ENCODE measurements at regions not wholly inside any gene's neighbourhood (a gene's known extent, or its start where the extent isn't known, plus 50 kb on each side); places are given as distances from the start of the nearest gene placed in this dataset.

DNA sequence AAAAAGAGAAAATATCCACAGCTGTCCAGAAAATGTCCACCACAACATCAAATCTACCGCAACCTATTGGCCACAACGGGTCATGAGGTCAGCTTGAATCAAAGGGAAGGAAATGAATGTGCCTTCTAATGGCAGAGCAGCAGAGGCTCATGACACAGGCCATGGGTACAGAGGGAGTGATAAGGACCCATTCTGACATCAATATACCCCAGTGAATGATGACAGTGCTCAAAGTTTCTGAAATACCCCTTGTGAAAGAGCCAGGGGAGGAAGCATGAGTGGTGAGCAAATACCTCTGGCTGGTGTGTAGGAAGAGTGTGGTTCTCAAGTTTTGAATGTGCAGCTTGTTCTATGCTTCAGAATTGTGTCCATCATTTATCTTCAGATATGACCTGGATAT lies 348.2 kb downstream of the IRX1 start:
- DNase-seq (ENCODE audit: low read depth, low spot score) (no peak), FAIRE-seq (no peak)
- BruUV-seq (replicated peaks), result no TSS peak

More for the DNA sequence above, 348.2 kb downstream of the IRX1 start:
- intact Hi-C loops (cut with micrococcal nuclease) (no loop called here), dilution Hi-C loops (cut with MboI; ENCODE audit: extremely low pct_ligation_motif_present, low sequenced_read_pairs) (no loop called here)
- no peaks in the 10 kb centered on the region for H3K36me3 ChIP-seq (ENCODE audit: control insufficient read depth in 2 of 2, extremely low read depth in 1 of 2, insufficient read depth in 2 of 2, low read length in 2 of 2)
- H3K79me2 ChIP-seq (ENCODE audit: control insufficient read depth, insufficient read depth, low read length), result no peaks in the 10 kb centered on the region
- H4K20me1 ChIP-seq (replicated peaks; ENCODE audit: control insufficient read depth, extremely low read depth, insufficient read depth, low read length), result no peaks in the 10 kb centered on the region
- no peak overlapping the region for H3K4me2 ChIP-seq (ENCODE audit: insufficient read depth, low read length)
- POLR2A ChIA-PET, result no interaction called here
- no peak overlapping the region for H3K27ac ChIP-seq (ENCODE audit: insufficient read depth, low read depth, low read length)
- no peak overlapping the region for H3K9ac ChIP-seq (replicated peaks; ENCODE audit: extremely low read depth, insufficient read depth, low read length)
- H3K9me3 ChIP-seq (replicated peaks; ENCODE audit: control insufficient read depth, insufficient read depth, low read length), result peaks cover 2% of the 10 kb centered on the region
- no peaks in the 10 kb centered on the region for H3K27me3 ChIP-seq (ENCODE audit: control insufficient read depth in 2 of 2, insufficient read depth in 2 of 2, low read length in 2 of 2)
- no peak overlapping the region for H3K4me3 ChIP-seq (replicated peaks in 1 of 3; ENCODE audit: insufficient read depth in 1 of 3, low read depth in 1 of 3, low read length in 3 of 3)
- TF ChIP-seq, protein P1, sequence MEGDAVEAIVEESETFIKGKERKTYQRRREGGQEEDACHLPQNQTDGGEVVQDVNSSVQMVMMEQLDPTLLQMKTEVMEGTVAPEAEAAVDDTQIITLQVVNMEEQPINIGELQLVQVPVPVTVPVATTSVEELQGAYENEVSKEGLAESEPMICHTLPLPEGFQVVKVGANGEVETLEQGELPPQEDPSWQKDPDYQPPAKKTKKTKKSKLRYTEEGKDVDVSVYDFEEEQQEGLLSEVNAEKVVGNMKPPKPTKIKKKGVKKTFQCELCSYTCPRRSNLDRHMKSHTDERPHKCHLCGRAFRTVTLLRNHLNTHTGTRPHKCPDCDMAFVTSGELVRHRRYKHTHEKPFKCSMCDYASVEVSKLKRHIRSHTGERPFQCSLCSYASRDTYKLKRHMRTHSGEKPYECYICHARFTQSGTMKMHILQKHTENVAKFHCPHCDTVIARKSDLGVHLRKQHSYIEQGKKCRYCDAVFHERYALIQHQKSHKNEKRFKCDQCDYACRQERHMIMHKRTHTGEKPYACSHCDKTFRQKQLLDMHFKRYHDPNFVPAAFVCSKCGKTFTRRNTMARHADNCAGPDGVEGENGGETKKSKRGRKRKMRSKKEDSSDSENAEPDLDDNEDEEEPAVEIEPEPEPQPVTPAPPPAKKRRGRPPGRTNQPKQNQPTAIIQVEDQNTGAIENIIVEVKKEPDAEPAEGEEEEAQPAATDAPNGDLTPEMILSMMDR (IDR thresholded peaks at IDR 0.05; ENCODE audit: extremely low read depth in 1 of 2, insufficient read depth in 1 of 2, low read depth in 1 of 2, low read length in 2 of 2), result no peak
- TF ChIP-seq GATA2 (IDR thresholded peaks at IDR 0.05; ENCODE audit: insufficient read depth, insufficient read length, low read depth, low read length), result no peak
- no peak for TF ChIP-seq POLR2A (IDR thresholded peaks at IDR 0.05; ENCODE audit: low read depth, low read length)
- no peak for TF ChIP-seq POLR2AphosphoS5 (IDR thresholded peaks at IDR 0.05; ENCODE audit: insufficient read depth, low read depth, low read length)
- TF ChIP-seq EZH2 (IDR thresholded peaks at IDR 0.05; ENCODE audit: borderline replicate concordance, low read depth, low read length, severe bottlenecking), result no peak
- TF ChIP-seq FOS (IDR thresholded peaks at IDR 0.05; ENCODE audit: borderline replicate concordance, insufficient read depth, low read length), result no peak
- TF ChIP-seq, protein P2, sequence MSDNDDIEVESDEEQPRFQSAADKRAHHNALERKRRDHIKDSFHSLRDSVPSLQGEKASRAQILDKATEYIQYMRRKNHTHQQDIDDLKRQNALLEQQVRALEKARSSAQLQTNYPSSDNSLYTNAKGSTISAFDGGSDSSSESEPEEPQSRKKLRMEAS (IDR thresholded peaks at IDR 0.05; ENCODE audit: insufficient read depth, insufficient read length), result no peak
- TF ChIP-seq JUN (IDR thresholded peaks at IDR 0.05; ENCODE audit: borderline replicate concordance, insufficient read depth, insufficient read length, low read depth), result no peak
- no peak for TF ChIP-seq MYC (IDR thresholded peaks at IDR 0.05; ENCODE audit: low read depth, low read length)
- H2AFZ ChIP-seq (ENCODE audit: low read depth, low read length), result no peak overlapping the region
- CTCF ChIA-PET, result no interaction called here
- no peaks in the 10 kb centered on the region for H3K9me1 ChIP-seq (replicated peaks; ENCODE audit: control insufficient read depth, extremely low read depth, insufficient read depth, low read length)
- no peaks in the 10 kb centered on the region for H3K4me1 ChIP-seq (ENCODE audit: control insufficient read depth, extremely low read depth, insufficient read depth, low read length)
